ENCODE measurements at regions not wholly inside any gene's neighbourhood (a gene's known extent, or its start where the extent isn't known, plus 50 kb on each side); places are given as distances from the start of the nearest gene placed in this dataset.

- H3K4me3 ChIP-seq (ENCODE audit: low read depth, low read length, poor library complexity, severe bottlenecking), result no peak overlapping the region
- peak overlapping the region; percentile 28; the same call in 1 of the 2 replicates for H3K4me2 ChIP-seq (ENCODE audit: low read length)
- no peaks in the 10 kb centered on the region for H3K9me3 ChIP-seq (ENCODE audit: low read length)
- H2AFZ ChIP-seq (ENCODE audit: low read length), result no peak overlapping the region
- H3K36me3 ChIP-seq (ENCODE audit: insufficient read depth, low read length), result no peaks in the 10 kb centered on the region
- no peaks in the 10 kb centered on the region for H3K4me1 ChIP-seq (ENCODE audit: insufficient read depth, low read length, poor library complexity, severe bottlenecking)
- no peaks in the 10 kb centered on the region for H3K9me2 ChIP-seq (ENCODE audit: insufficient read depth, low read length)
- TF ChIP-seq CTCF (conservative IDR thresholded peaks at IDR 0.05; ENCODE audit: low read length) (no peak), EZH2phosphoT487 (IDR thresholded peaks at IDR 0.05; ENCODE audit: borderline replicate concordance, low read depth, low read length) (no peak)
- intact Hi-C loops (cut with micrococcal nuclease; ENCODE audit: unreplicated experiment), result no loop called here
- peak; percentile 32 for DNase-seq (ENCODE audit: low spot score)
- no TSS peak for BruUV-seq (replicated peaks)
- H4K20me1 ChIP-seq (ENCODE audit: insufficient read depth, low read length), result no peaks in the 10 kb centered on the region
- POLR2A ChIA-PET, result no interaction called here
- CTCF ChIA-PET (ENCODE audit: unreplicated experiment), result no interaction called here
- H3K79me2 ChIP-seq (ENCODE audit: insufficient read depth, low read depth, low read length), result no peaks in the 10 kb centered on the region
- H3K27ac ChIP-seq (ENCODE audit: low read depth, low read length, poor library complexity, severe bottlenecking), result no peak overlapping the region
Observed at GRCh38 chr15:69812861-69813261, 284.9 kb downstream of the TLE3 start.

GRCh38 chr15:69813881-69814280, 283.8 kb downstream of the TLE3 start:
- Histone ChIP-seq H3K36me3 (ENCODE audit: insufficient read depth, low read length) (no peaks in the 10 kb centered on the region), H3K4me2 (ENCODE audit: low read length) (no peak overlapping the region), H2AFZ (ENCODE audit: low read length) (no peak overlapping the region), H3K4me3 (ENCODE audit: low read depth, low read length, poor library complexity, severe bottlenecking) (no peak overlapping the region), H3K9me2 (ENCODE audit: insufficient read depth, low read length) (no peaks in the 10 kb centered on the region), H3K4me1 (ENCODE audit: insufficient read depth, low read length, poor library complexity, severe bottlenecking) (no peaks in the 10 kb centered on the region), H3K79me2 (ENCODE audit: insufficient read depth, low read depth, low read length) (no peaks in the 10 kb centered on the region), H3K9me3 (ENCODE audit: low read length) (no peaks in the 10 kb centered on the region), H3K27ac (ENCODE audit: low read depth, low read length, poor library complexity, severe bottlenecking) (no peak overlapping the region), H4K20me1 (ENCODE audit: insufficient read depth, low read length) (no peaks in the 10 kb centered on the region)
- BruUV-seq (replicated peaks), result no TSS peak
- intact Hi-C loops (cut with micrococcal nuclease; ENCODE audit: unreplicated experiment), result no loop called here
- CTCF ChIA-PET (ENCODE audit: unreplicated experiment), result no interaction called here
- POLR2A ChIA-PET, result no interaction called here
- DNase-seq (ENCODE audit: low spot score), result no peak
- no peak for TF ChIP-seq EZH2phosphoT487 (IDR thresholded peaks at IDR 0.05; ENCODE audit: borderline replicate concordance, low read depth, low read length)

- TF ChIP-seq EZH2phosphoT487 (IDR thresholded peaks at IDR 0.05; ENCODE audit: borderline replicate concordance, low read depth, low read length) (no peak), CTCF (conservative IDR thresholded peaks at IDR 0.05; ENCODE audit: low read length) (no peak)
Observed at GRCh38 chr15:69814932-69815331, 282.8 kb downstream of the TLE3 start.

More at GRCh38 chr15:69814932-69815331, 282.8 kb downstream of the TLE3 start:
- H2AFZ ChIP-seq (ENCODE audit: low read length), result no peak overlapping the region
- CTCF ChIA-PET (ENCODE audit: unreplicated experiment), result no interaction called here
- H3K4me2 ChIP-seq (ENCODE audit: low read length), result no peak overlapping the region
- no TSS peak for BruUV-seq (replicated peaks)
- H3K9me3 ChIP-seq (ENCODE audit: low read length), result no peaks in the 10 kb centered on the region
- H3K4me3 ChIP-seq (ENCODE audit: low read depth, low read length, poor library complexity, severe bottlenecking), result no peak overlapping the region
- no peak for DNase-seq (ENCODE audit: low spot score)
- intact Hi-C loops (cut with micrococcal nuclease; ENCODE audit: unreplicated experiment), result no loop called here
- POLR2A ChIA-PET, result interaction anchor here (0.5 kb wide), 1 partner anchor 66 kb away, joined by 3 read pairs; no protein-coding TSS in a partner anchor
- no peaks in the 10 kb centered on the region for H3K9me2 ChIP-seq (ENCODE audit: insufficient read depth, low read length)
- no peak overlapping the region for H3K27ac ChIP-seq (ENCODE audit: low read depth, low read length, poor library complexity, severe bottlenecking)
- no peaks in the 10 kb centered on the region for H3K4me1 ChIP-seq (ENCODE audit: insufficient read depth, low read length, poor library complexity, severe bottlenecking)
- H4K20me1 ChIP-seq (ENCODE audit: insufficient read depth, low read length), result no peaks in the 10 kb centered on the region
- no peaks in the 10 kb centered on the region for H3K79me2 ChIP-seq (ENCODE audit: insufficient read depth, low read depth, low read length)
- H3K36me3 ChIP-seq (ENCODE audit: insufficient read depth, low read length), result no peaks in the 10 kb centered on the region
